T-cell (primary cell): ENCODE measurements at regions not wholly inside any gene's neighbourhood (a gene's known extent, or its start where the extent isn't known, plus 50 kb on each side); places are given as distances from the start of the nearest gene placed in this dataset.

Experiments used
- ATAC-seq, 4 experiments: fragments of 200-7000 bp in 3 of 4; fragments of 150-1000 bp in 1 of 4; cut with Tn5 transposase; replicated peaks in 1 of 4; 1 replicate in 3 of 4; 2 replicates in 1 of 4; pipeline ENCODE4 v1.10.0; 2021; ENCODE audit warnings: moderate library complexity in 3 of 4, mild to moderate bottlenecking in 2 of 4, moderate number of reproducible peaks in 1 of 4
- CTCF ChIA-PET, 2 donors: fragments of 300-600 bp; sonication (Branson Sonifier 250); formaldehyde crosslinking; loops; one replicate each; lab custom pipeline; 2022; ENCODE audit warnings: antibody characterized with exemption in 2 of 2; lab: Charles Lee
- POLR2A ChIA-PET, 2 donors: fragments of 300-600 bp; sonication (Branson Sonifier 250); formaldehyde crosslinking; loops; one replicate each; lab custom pipeline; 2022; ENCODE audit warnings: antibody characterized with exemption in 2 of 2; lab: Charles Lee
- DNase-seq, 35 experiments: peaks; one replicate each; pipeline versions ENCODE4 v3.0.0 to v3.0.0-alpha.2; 2013 to 2023
- H3K27ac ChIP-seq: one replicate; pipeline ENCODE4 v1.5.1; 2013; ENCODE audit warnings: low read length
- H3K27me3 ChIP-seq, 2 experiments: replicated peaks in 1 of 2; 1 replicate in 1 of 2; 2 replicates in 1 of 2; pipeline versions ENCODE4 v1.6.1 to v1.7.0; 2013; ENCODE audit warnings: low read length in 1 of 2, mixed read lengths in 1 of 2; ENCODE audit not compliant: control insufficient read depth in 2 of 2, insufficient read depth in 2 of 2; ENCODE audit errors: extremely low read depth in 1 of 2
- H3K36me3 ChIP-seq, 2 donors: 1 replicate in 1 of 2; 2 replicates in 1 of 2; pipeline versions ENCODE4 v1.6.1 to v1.7.0; 2013; ENCODE audit warnings: low read length in 1 of 2; ENCODE audit not compliant: control insufficient read depth in 2 of 2, insufficient read depth in 1 of 2; ENCODE audit errors: extremely low read depth in 1 of 2
- H3K4me1 ChIP-seq, 2 experiments: 1 replicate in 1 of 2; 2 replicates in 1 of 2; pipeline versions ENCODE4 v1.6.1 to v1.7.0; 2013; ENCODE audit warnings: low read length in 2 of 2, mixed read lengths in 1 of 2; ENCODE audit not compliant: insufficient read depth in 2 of 2, control insufficient read depth in 1 of 2; ENCODE audit errors: extremely low read depth in 1 of 2
- H3K4me3 ChIP-seq, 2 donors: 1 replicate in 1 of 2; 2 replicates in 1 of 2; pipeline versions ENCODE4 v1.5.1 to v1.7.0; 2013; ENCODE audit warnings: mild to moderate bottlenecking in 2 of 2, low read length in 1 of 2, moderate library complexity in 1 of 2; ENCODE audit not compliant: control insufficient read depth in 1 of 2; ENCODE audit errors: extremely low read depth in 1 of 2
- H3K9me3 ChIP-seq: 2 replicates; pipeline ENCODE4 v1.7.0; 2013
- H3K27ac Mint-ChIP-seq, 2 donors: one replicate each; pipeline ENCODE4 v1.8.0; 2020 to 2021; ENCODE audit warnings: mild to moderate bottlenecking in 2 of 2, mixed read lengths in 2 of 2
- H3K27me3 Mint-ChIP-seq, 2 donors: one replicate each; pipeline ENCODE4 v1.8.0; 2021 to 2022; ENCODE audit warnings: mixed read lengths in 2 of 2
- H3K36me3 Mint-ChIP-seq: one replicate; pipeline ENCODE4 v1.8.0; 2021; ENCODE audit warnings: mixed read lengths
- H3K4me1 Mint-ChIP-seq, 3 donors: one replicate each; pipeline ENCODE4 v1.8.0; 2020 to 2022; ENCODE audit warnings: mixed read lengths in 3 of 3, mild to moderate bottlenecking in 1 of 3
- H3K4me3 Mint-ChIP-seq, 3 donors: one replicate each; pipeline ENCODE4 v1.8.0; 2020 to 2022; ENCODE audit warnings: mild to moderate bottlenecking in 3 of 3, mixed read lengths in 3 of 3, moderate library complexity in 3 of 3
- H3K9me3 Mint-ChIP-seq, 3 donors: one replicate each; pipeline ENCODE4 v1.8.0; 2020 to 2022; ENCODE audit warnings: mixed read lengths in 3 of 3
- WGBS: methylation state at CpG from one replicate; pipeline ENCODE4 v1.1.5; 2013; ENCODE audit warnings: missing lambda C conversion rate; ENCODE audit not compliant: insufficient coverage; 5-methylcytosine and 5-hydroxymethylcytosine counted together

- Histone ChIP-seq H3K4me3 (no peak overlapping the region), H3K36me3 (no peaks in the 10 kb centered on the region), H3K4me1 (no peaks in the 10 kb centered on the region), H3K9me3 (no peaks in the 10 kb centered on the region), H3K27me3 (no peaks in the 10 kb centered on the region), H3K27ac (no peak overlapping the region)
- no peak overlapping the region for H3K27ac Mint-ChIP-seq
- ChIA-PET POLR2A (no interaction called here), CTCF (no interaction called here)
- no peaks in the 10 kb centered on the region for H3K4me1 Mint-ChIP-seq
- H3K27me3 Mint-ChIP-seq, result no peaks in the 10 kb centered on the region
- no peak overlapping the region for H3K4me3 Mint-ChIP-seq
- no peak for DNase-seq
- H3K9me3 Mint-ChIP-seq, result no peaks in the 10 kb centered on the region
- no peaks in the 10 kb centered on the region for H3K36me3 Mint-ChIP-seq
- ATAC-seq, result no peak
- 100% methylated on average over 1 of the region's 2 CpGs for WGBS
Measured at GRCh38 chr2:145777297-145777696, 1257.4 kb upstream of the ZEB2 start.

- DNase-seq (no peak), ATAC-seq (no peak)
- H3K36me3 Mint-ChIP-seq, result no peaks in the 10 kb centered on the region
- Histone ChIP-seq H3K9me3 (no peaks in the 10 kb centered on the region), H3K4me1 (no peaks in the 10 kb centered on the region), H3K27ac (no peak overlapping the region), H3K4me3 (no peak overlapping the region), H3K36me3 (no peaks in the 10 kb centered on the region), H3K27me3 (no peaks in the 10 kb centered on the region)
- no peak overlapping the region for H3K4me3 Mint-ChIP-seq
- peaks cover 0 to 4% (median 0%) of the 10 kb centered on the region in 3 donors for H3K9me3 Mint-ChIP-seq
- no peak overlapping the region for H3K27ac Mint-ChIP-seq
- H3K4me1 Mint-ChIP-seq, result no peaks in the 10 kb centered on the region
- no CpG with 5 or more reads among the region's 2 CpGs for WGBS
- no peaks in the 10 kb centered on the region for H3K27me3 Mint-ChIP-seq
- ChIA-PET POLR2A (no interaction called here), CTCF (no interaction called here)
Measured at GRCh38 chr2:145775591-145775990, 1255.7 kb upstream of the ZEB2 start.

GRCh38 chr2:145771525-145771924 lies 1251.6 kb upstream of the ZEB2 start:
- no peaks in the 10 kb centered on the region for H3K4me1 Mint-ChIP-seq
- Histone ChIP-seq H3K4me3 (no peak overlapping the region), H3K27ac (no peak overlapping the region), H3K4me1 (no peaks in the 10 kb centered on the region), H3K9me3 (no peaks in the 10 kb centered on the region), H3K36me3 (no peaks in the 10 kb centered on the region), H3K27me3 (no peaks in the 10 kb centered on the region)
- no peaks in the 10 kb centered on the region for H3K36me3 Mint-ChIP-seq
- H3K27me3 Mint-ChIP-seq, result no peaks in the 10 kb centered on the region
- no peak for ATAC-seq
- H3K9me3 Mint-ChIP-seq, result peaks cover 0 to 4% (median 0%) of the 10 kb centered on the region in 3 donors
- H3K27ac Mint-ChIP-seq, result no peak overlapping the region
- POLR2A ChIA-PET, result no interaction called here
- H3K4me3 Mint-ChIP-seq, result no peak overlapping the region
- CTCF ChIA-PET, result no interaction called here
- DNase-seq, result no peak

GRCh38 chr2:145769011-145769716 lies 1249.2 kb upstream of the ZEB2 start:
- H3K4me1 ChIP-seq, result no peaks in the 10 kb centered on the region
- POLR2A ChIA-PET, result no interaction called here

GRCh38 chr2:145765874-145766273 lies 1246.0 kb upstream of the ZEB2 start:
- Mint-ChIP-seq H3K27ac (no peak overlapping the region), H3K27me3 (no peaks in the 10 kb centered on the region), H3K36me3 (no peaks in the 10 kb centered on the region), H3K9me3 (no peaks in the 10 kb centered on the region), H3K4me1 (no peaks in the 10 kb centered on the region), H3K4me3 (no peak overlapping the region)
- ChIA-PET CTCF (no interaction called here), POLR2A (interaction anchor here in 1 of 2 donors (0.6 kb wide), 1 partner anchor 10 kb away, joined by 6 read pairs; no protein-coding TSS in a partner anchor)
- Histone ChIP-seq H3K4me1 (no peaks in the 10 kb centered on the region), H3K36me3 (no peaks in the 10 kb centered on the region), H3K4me3 (no peak overlapping the region), H3K27me3 (no peaks in the 10 kb centered on the region), H3K27ac (no peak overlapping the region), H3K9me3 (no peaks in the 10 kb centered on the region)
- WGBS, result no CpG with 5 or more reads among the region's 1 CpG
- DNase-seq (no peak), ATAC-seq (no peak)

More at GRCh38 chr2:145769011-145769716, 1249.2 kb upstream of the ZEB2 start:
- CTCF ChIA-PET, result no interaction called here
- Mint-ChIP-seq H3K4me1 (no peaks in the 10 kb centered on the region), H3K4me3 (no peak overlapping the region), H3K36me3 (no peaks in the 10 kb centered on the region), H3K27me3 (no peaks in the 10 kb centered on the region), H3K27ac (no peak overlapping the region), H3K9me3 (peaks cover 0 to 4% (median 0%) of the 10 kb centered on the region in 3 donors)
- whole genome bisulfite sequencing, result no CpG with 5 or more reads among the region's 5 CpGs
- no peak for DNase-seq
- no peaks in the 10 kb centered on the region for H3K9me3 ChIP-seq
- H3K4me3 ChIP-seq, result no peak overlapping the region
- no peaks in the 10 kb centered on the region for H3K27me3 ChIP-seq
- no peak for ATAC-seq
- no peaks in the 10 kb centered on the region for H3K36me3 ChIP-seq
- H3K27ac ChIP-seq, result no peak overlapping the region

- Mint-ChIP-seq H3K4me1 (no peaks in the 10 kb centered on the region), H3K9me3 (no peaks in the 10 kb centered on the region), H3K4me3 (no peak overlapping the region), H3K36me3 (no peaks in the 10 kb centered on the region), H3K27ac (no peak overlapping the region), H3K27me3 (no peaks in the 10 kb centered on the region)
- CTCF ChIA-PET, result no interaction called here
- no peaks in the 10 kb centered on the region for H3K36me3 ChIP-seq
- no peak overlapping the region for H3K4me3 ChIP-seq
- WGBS, result 67% methylated on average over 3 of the region's 6 CpGs
- no peaks in the 10 kb centered on the region for H3K9me3 ChIP-seq
- no peak for ATAC-seq
- H3K27ac ChIP-seq, result no peak overlapping the region
- POLR2A ChIA-PET, result no interaction called here
- H3K27me3 ChIP-seq, result no peaks in the 10 kb centered on the region
- H3K4me1 ChIP-seq, result no peaks in the 10 kb centered on the region
- DNase-seq, result no peak
Measured at GRCh38 chr2:145764631-145765030, 1244.7 kb upstream of the ZEB2 start.
